Esophagus squamous epithelium (tissue), 5 donors: ENCODE measurements at regions not wholly inside any gene's neighbourhood (a gene's known extent, or its start where the extent isn't known, plus 50 kb on each side); places are given as distances from the start of the nearest gene placed in this dataset.

Source experiments
- DNase-seq: peaks from one replicate; lab custom pipeline; 2025; lab: John Stamatoyannopoulos, UW
- H3K27ac ChIP-seq, 4 donors: fragments of 200-600 bp; sonication (generic); one replicate each; pipeline ENCODE4 v1.5.1; 2016 to 2019; ENCODE audit warnings: mild to moderate bottlenecking in 1 of 4
- H3K27me3 ChIP-seq, 4 donors: fragments of 200-600 bp; sonication (generic); 1 replicate in 3 of 4; 2 replicates in 1 of 4; pipeline versions ENCODE4 v1.5.1 to v1.6.0; 2017 to 2021; ENCODE audit warnings: antibody characterized with exemption in 1 of 4
- H3K36me3 ChIP-seq, 3 donors: fragments of 200-600 bp; sonication (generic); one replicate each; pipeline ENCODE4 v1.5.1; 2016 to 2019
- H3K4me1 ChIP-seq, 3 donors: fragments of 200-600 bp; sonication (generic); one replicate each; pipeline ENCODE4 v1.5.1; 2017 to 2019
- H3K4me3 ChIP-seq, 4 donors: fragments of 200-600 bp; sonication (generic); 1 replicate in 3 of 4; 2 replicates in 1 of 4; pipeline ENCODE4 v1.5.1; 2016 to 2019; ENCODE audit warnings: mild to moderate bottlenecking in 2 of 4, moderate library complexity in 1 of 4
- H3K9me3 ChIP-seq, 3 donors: fragments of 200-600 bp; sonication (generic); one replicate each; pipeline ENCODE4 v1.5.1; 2016 to 2019
- CTCF ChIP-seq, 6 experiments: fragments of 450-650 bp in 4 of 6; fragments of 200-600 bp in 2 of 6; sonication (generic) in 2 of 6; IDR thresholded peaks; one replicate each; pipeline ENCODE4 v1.5.1; 2016 to 2019; ENCODE audit warnings: antibody characterized with exemption in 6 of 6, mild to moderate bottlenecking in 4 of 6, moderate library complexity in 4 of 6
- POLR2A ChIP-seq, 4 donors: fragments of 450-650 bp; IDR thresholded peaks; one replicate each; pipeline ENCODE4 v1.6.1; 2017; ENCODE audit warnings: antibody characterized with exemption in 4 of 4, mild to moderate bottlenecking in 4 of 4, moderate library complexity in 3 of 4
- WGBS, 2 donors: methylation state at CpG; one replicate each; pipeline ENCODE4 v1.1.5; 2018; 5-methylcytosine and 5-hydroxymethylcytosine counted together
- intact Hi-C: fragments of 100-400 bp; cut with DNase I; formaldehyde crosslinking; loops from one replicate; pipeline ENCODE4 v1.15.0; 2022
- donor health status: DM: yes; HTN: yes; CAD: no.

GRCh38 chr6:145544041-145544440 is 191.3 kb downstream of the EPM2A start:
- H3K9me3 ChIP-seq: no peaks in the 10 kb centered on the region
- peaks cover 0 to 8% (median 0%) of the 10 kb centered on the region in 3 donors for H3K4me1 ChIP-seq
- no peak overlapping the region for H3K4me3 ChIP-seq
- intact Hi-C loops: no loop called here
- no peaks in the 10 kb centered on the region for H3K36me3 ChIP-seq
- TF ChIP-seq CTCF (IDR thresholded peaks at IDR 0.05): no peak
- TF ChIP-seq POLR2A (IDR thresholded peaks at IDR 0.05): no peak
- 58% methylated on average over 1 of the region's 1 CpG for WGBS, 2 donors
- DNase-seq: no peak
- H3K27me3 ChIP-seq: no peaks in the 10 kb centered on the region
- no peak overlapping the region for H3K27ac ChIP-seq

DNA sequence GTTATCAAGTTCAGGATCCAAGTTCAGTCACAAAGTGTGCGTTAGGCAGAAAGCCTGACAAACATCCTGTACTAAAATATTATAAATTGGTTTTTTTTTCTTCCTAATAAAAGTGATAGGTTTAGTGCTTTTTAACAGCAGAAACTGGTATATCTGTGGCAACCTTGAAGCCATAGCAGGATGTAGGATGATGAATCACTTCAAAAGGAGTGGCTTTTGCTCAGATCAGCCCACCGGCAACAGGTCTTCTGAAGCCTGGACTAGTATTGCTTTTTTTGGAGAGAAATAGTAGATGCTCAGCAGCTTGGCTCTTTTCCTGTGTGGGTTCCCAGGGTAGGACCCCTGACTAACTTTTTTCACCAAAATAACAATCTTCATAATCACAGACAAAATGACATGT is 190.8 kb downstream of the EPM2A start:
- no peak overlapping the region for H3K27ac ChIP-seq
- no peak for TF ChIP-seq CTCF (IDR thresholded peaks at IDR 0.05)
- TF ChIP-seq POLR2A (IDR thresholded peaks at IDR 0.05): no peak
- intact Hi-C loops: no loop called here

DNA sequence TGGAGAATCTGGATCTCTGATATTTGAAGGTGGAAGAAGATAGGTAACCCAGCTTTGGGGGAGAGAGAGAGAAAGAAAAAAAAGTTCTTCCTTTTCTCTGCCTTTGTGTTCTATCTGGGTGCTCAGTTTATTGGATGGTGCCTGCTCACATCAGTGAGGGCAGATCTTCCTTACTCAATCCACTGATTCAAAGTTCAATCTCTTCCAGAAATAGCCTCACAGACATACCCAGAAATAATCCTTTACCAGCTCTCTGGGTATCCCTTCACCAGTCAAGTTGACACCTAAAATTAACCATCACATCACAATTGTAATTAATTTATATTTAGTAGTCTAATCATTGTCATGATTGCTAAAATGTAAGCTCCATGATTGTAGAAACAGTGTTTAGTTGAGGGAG is 189.1 kb downstream of the EPM2A start:
- intact Hi-C loops: no loop called here
- Histone ChIP-seq H3K36me3 (no peaks in the 10 kb centered on the region), H3K9me3 (no peaks in the 10 kb centered on the region), H3K27ac (no peak overlapping the region), H3K4me1 (peaks cover 0 to 8% (median 0%) of the 10 kb centered on the region in 3 donors), H3K27me3 (no peaks in the 10 kb centered on the region), H3K4me3 (no peak overlapping the region)
- DNase-seq: no peak
- TF ChIP-seq POLR2A (IDR thresholded peaks at IDR 0.05) (no peak), CTCF (IDR thresholded peaks at IDR 0.05) (no peak)

More for the DNA sequence above, 190.8 kb downstream of the EPM2A start:
- H3K27me3 ChIP-seq: no peaks in the 10 kb centered on the region
- WGBS, 2 donors: 42 to 67% methylated on average over 2 of the region's 2 CpGs
- no peaks in the 10 kb centered on the region for H3K36me3 ChIP-seq
- H3K9me3 ChIP-seq: no peaks in the 10 kb centered on the region
- peaks cover 0 to 8% (median 0%) of the 10 kb centered on the region in 3 donors for H3K4me1 ChIP-seq
- no peak overlapping the region for H3K4me3 ChIP-seq
- no peak for DNase-seq

- Histone ChIP-seq H3K27ac (no peak overlapping the region), H3K4me1 (peaks cover 0 to 8% (median 0%) of the 10 kb centered on the region in 3 donors), H3K4me3 (no peak overlapping the region), H3K36me3 (no peaks in the 10 kb centered on the region), H3K9me3 (no peaks in the 10 kb centered on the region), H3K27me3 (no peaks in the 10 kb centered on the region)
- no peak for DNase-seq
- intact Hi-C loops: no loop called here
- TF ChIP-seq POLR2A (IDR thresholded peaks at IDR 0.05): no peak
- no peak for TF ChIP-seq CTCF (IDR thresholded peaks at IDR 0.05)
- WGBS, 2 donors: 79 to 81% methylated on average over 4 of the region's 4 CpGs
Observed at GRCh38 chr6:145547594-145548335, 187.6 kb downstream of the EPM2A start.

DNA sequence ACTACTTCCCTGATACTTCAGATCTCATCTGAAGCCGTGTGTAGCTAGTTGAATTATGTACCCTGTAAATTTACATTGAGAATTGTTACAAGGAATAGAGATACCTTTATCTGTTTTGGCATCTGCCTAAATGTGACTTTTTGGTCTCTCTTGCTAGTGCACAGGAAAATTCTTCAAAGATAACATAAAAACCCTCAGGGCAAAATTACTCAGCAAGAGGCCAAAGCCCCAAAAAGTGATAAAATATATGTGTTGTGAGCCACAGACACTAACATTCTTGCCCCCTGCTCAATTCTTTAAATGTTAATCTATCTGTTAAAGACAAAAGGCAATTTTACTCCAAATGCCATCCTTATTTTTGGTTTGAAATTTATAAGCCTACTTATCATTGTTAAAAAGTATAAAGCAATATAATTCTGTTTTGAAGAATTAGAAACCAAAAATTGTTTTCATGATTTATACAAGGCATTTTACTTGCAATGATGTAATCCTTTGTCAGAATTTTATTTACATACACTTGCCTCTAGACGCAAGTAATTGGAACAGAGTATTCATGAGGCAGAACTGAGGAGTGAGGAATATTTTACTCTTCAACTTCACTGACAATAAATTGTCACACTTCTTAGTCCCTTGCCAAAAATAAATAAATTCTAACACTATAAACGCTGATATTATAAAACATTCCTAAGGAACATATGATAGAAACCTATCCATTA is 186.2 kb downstream of the EPM2A start:
- TF ChIP-seq CTCF (IDR thresholded peaks at IDR 0.05) (no peak), POLR2A (IDR thresholded peaks at IDR 0.05) (no peak)
- intact Hi-C loops: no loop called here
- 38 to 56% methylated on average over 3 of the region's 3 CpGs for WGBS, 2 donors
- Histone ChIP-seq H3K9me3 (no peaks in the 10 kb centered on the region), H3K4me3 (no peak overlapping the region), H3K27me3 (no peaks in the 10 kb centered on the region), H3K36me3 (no peaks in the 10 kb centered on the region), H3K4me1 (peaks cover 0 to 2% (median 0%) of the 10 kb centered on the region in 3 donors), H3K27ac (no peak overlapping the region)
- DNase-seq: no peak
